ENCODE measurements at regions not wholly inside any gene's neighbourhood (a gene's known extent, or its start where the extent isn't known, plus 50 kb on each side); places are given as distances from the start of the nearest gene placed in this dataset.

- Histone ChIP-seq H3K9ac (ENCODE audit: insufficient read depth, low read depth, low read length) (no peak overlapping the region), H3K79me2 (ENCODE audit: insufficient read depth, low read length) (no peaks in the 10 kb centered on the region), H3K27me3 (ENCODE audit: control insufficient read depth in 1 of 2, insufficient read depth in 2 of 2, low read length in 2 of 2) (no peaks in the 10 kb centered on the region; a peak in 1 of 5 replicates), H3K27ac (ENCODE audit: extremely low read length, insufficient read depth, low read length) (no peak overlapping the region), H4K20me1 (ENCODE audit: insufficient read depth, low read length) (no peaks in the 10 kb centered on the region), H3K4me2 (ENCODE audit: low read depth, low read length) (no peak overlapping the region), H3K4me3 (replicated peaks in 1 of 3; ENCODE audit: insufficient read depth in 1 of 3, low read depth in 2 of 3, low read length in 3 of 3) (no peak overlapping the region), H3K9me3 (ENCODE audit: low read length) (no peaks in the 10 kb centered on the region), H2AFZ (ENCODE audit: low read length) (no peak overlapping the region), H3K36me3 (replicated peaks in 1 of 2; ENCODE audit: control insufficient read depth in 1 of 2, insufficient read depth in 2 of 2, low read length in 2 of 2) (no peaks in the 10 kb centered on the region), H3K4me1 (ENCODE audit: insufficient read depth, low read length) (no peaks in the 10 kb centered on the region)
- in situ Hi-C loops (cut with HindIII; ENCODE audit: extremely low pct_ligation_motif_present, low pct_unique_long_range_greater_than_20kb): no loop called here
- CTCF ChIA-PET (ENCODE audit: low intra/inter-chr PET ratio, low total read pairs): no interaction called here
- no peak for FAIRE-seq
- ATAC-seq: no peak
- no TSS peak for BruUV-seq (replicated peaks)
- WGBS (ENCODE audit: low lambda C conversion rate): 1% methylated on average over 2 of the region's 2 CpGs
- intact Hi-C loops (cut with micrococcal nuclease; ENCODE audit: unreplicated experiment): no loop called here
- no peak for DNase-seq (ENCODE audit: low spot score)
- TF ChIP-seq ZFP36L1 (CRISPR knock-in tag; IDR thresholded peaks at IDR 0.05) (no peak), ZNF83 (CRISPR knock-in tag; IDR thresholded peaks at IDR 0.05; ENCODE audit: borderline replicate concordance) (no peak), SIX1 (CRISPR knock-in tag; IDR thresholded peaks at IDR 0.05; ENCODE audit: borderline replicate concordance) (no peak), ZNF101 (CRISPR knock-in tag; IDR thresholded peaks at IDR 0.05; ENCODE audit: borderline replicate concordance, low read depth) (no peak), ZFP62 (CRISPR knock-in tag; IDR thresholded peaks at IDR 0.05) (no peak), SMARCC2 (IDR thresholded peaks at IDR 0.05) (no peak), NFE2L2 (IDR thresholded peaks at IDR 0.05; ENCODE audit: low read length) (no peak), PBX2 (CRISPR knock-in tag; IDR thresholded peaks at IDR 0.05) (no peak), NBN (conservative IDR thresholded peaks at IDR 0.05) (no peak), ZNF484 (CRISPR knock-in tag; IDR thresholded peaks at IDR 0.05; ENCODE audit: borderline replicate concordance, low read depth) (no peak)
- POLR2A ChIA-PET: no interaction called here
Observed at GRCh38 chr2:156982615-156983014, 274.9 kb upstream of the GALNT5 start.

Data from HepG2 (cell line).